Fibroblast of the aortic adventitia (primary cell): ENCODE measurements at regions not wholly inside any gene's neighbourhood (a gene's known extent, or its start where the extent isn't known, plus 50 kb on each side); places are given as distances from the start of the nearest gene placed in this dataset.

Source experiments
- DNase-seq: peaks from one replicate; pipeline ENCODE4 v3.0.0-alpha.2; 2010; ENCODE audit warnings: low read depth
- H3K4me3 ChIP-seq: 2 replicates; pipeline ENCODE4 v1.5.1; 2011; ENCODE audit warnings: low read depth, mild to moderate bottlenecking, control low read depth, low read length, moderate library complexity
- TF ChIP-seq, protein P1 (sequence below): IDR thresholded peaks from 2 replicates; pipeline ENCODE4 v1.5.1; 2011; ENCODE audit warnings: mild to moderate bottlenecking, low read length, control low read depth, inconsistent platforms; ENCODE audit not compliant: insufficient read depth

GRCh38 chr4:145281951-145282350 lies 101.6 kb upstream of the OTUD4 start:
- no peak overlapping the region for H3K4me3 ChIP-seq
- no peak for DNase-seq
- TF ChIP-seq, protein P1, sequence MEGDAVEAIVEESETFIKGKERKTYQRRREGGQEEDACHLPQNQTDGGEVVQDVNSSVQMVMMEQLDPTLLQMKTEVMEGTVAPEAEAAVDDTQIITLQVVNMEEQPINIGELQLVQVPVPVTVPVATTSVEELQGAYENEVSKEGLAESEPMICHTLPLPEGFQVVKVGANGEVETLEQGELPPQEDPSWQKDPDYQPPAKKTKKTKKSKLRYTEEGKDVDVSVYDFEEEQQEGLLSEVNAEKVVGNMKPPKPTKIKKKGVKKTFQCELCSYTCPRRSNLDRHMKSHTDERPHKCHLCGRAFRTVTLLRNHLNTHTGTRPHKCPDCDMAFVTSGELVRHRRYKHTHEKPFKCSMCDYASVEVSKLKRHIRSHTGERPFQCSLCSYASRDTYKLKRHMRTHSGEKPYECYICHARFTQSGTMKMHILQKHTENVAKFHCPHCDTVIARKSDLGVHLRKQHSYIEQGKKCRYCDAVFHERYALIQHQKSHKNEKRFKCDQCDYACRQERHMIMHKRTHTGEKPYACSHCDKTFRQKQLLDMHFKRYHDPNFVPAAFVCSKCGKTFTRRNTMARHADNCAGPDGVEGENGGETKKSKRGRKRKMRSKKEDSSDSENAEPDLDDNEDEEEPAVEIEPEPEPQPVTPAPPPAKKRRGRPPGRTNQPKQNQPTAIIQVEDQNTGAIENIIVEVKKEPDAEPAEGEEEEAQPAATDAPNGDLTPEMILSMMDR = no peak

- no peak overlapping the region for H3K4me3 ChIP-seq
- TF ChIP-seq, protein P1 = no peak
- DNase-seq = no peak
Observed at GRCh38 chr4:145281224-145281623, 100.8 kb upstream of the OTUD4 start.

DNA sequence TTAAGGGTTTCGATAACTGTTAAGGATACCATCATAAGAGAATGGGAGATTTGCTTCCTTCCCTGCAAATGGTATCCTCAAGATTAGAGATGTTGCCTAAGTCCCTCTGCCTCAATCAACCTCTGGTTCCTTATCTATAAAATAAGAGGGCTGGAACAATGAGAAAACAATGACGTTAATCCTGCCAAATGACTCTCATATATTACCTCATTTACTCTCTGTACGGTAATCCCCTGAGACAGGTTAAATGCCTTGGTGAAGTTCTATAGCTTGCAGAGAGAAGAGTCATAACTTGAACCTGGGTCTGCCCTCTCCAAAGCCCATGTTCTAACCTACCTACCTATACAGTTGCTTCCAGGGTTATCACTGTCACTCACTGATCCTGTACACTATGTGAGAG lies 100.2 kb upstream of the OTUD4 start:
- TF ChIP-seq, protein P1 = no peak
- DNase-seq = peak; percentile 84

GRCh38 chr4:145279122-145279960 lies 99.0 kb upstream of the OTUD4 start:
- peak; percentile 96 for DNase-seq
- no peak overlapping the region for H3K4me3 ChIP-seq
- TF ChIP-seq, protein P1 = no peak

More for the DNA sequence above, 100.2 kb upstream of the OTUD4 start:
- H3K4me3 ChIP-seq = no peak overlapping the region

DNA sequence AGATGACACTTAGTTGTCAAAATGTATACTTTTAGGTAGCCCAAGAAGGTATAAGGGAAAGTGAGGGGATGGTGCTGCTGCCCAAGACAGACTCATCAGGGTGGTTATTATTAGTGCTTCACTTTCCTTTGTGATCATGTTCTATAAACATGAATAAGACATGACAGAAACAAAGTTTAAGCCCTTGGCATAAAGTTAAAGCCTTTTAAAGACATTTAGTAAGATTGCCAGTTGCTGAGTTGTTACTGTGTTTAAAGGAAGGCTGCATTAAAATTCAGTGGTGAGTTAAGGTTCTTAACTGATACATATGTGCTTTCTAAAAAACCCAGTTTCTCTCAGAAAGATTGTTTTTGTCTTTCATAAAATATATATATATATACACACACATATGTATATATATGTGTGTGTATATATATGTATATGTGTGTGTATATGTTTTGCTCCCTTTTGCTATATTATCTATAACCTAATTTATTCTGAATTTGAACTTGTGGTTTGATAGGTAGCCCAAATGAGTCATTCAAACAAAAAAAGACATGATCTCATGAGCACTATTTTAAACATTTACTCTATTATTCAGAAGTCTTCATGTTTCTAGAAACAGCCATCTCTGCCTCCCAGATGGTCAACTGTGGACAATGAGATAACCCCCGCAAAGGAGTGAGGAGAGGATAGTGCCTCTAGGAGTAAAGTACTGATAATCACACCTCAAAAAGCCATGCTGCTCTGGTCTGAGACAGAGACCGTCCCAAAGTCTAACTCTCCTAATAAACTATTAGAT lies 98.1 kb upstream of the OTUD4 start:
- TF ChIP-seq, protein P1 = no peak
- peak; percentile 65 for DNase-seq
- no peak overlapping the region for H3K4me3 ChIP-seq

GRCh38 chr4:145277011-145277410 lies 96.6 kb upstream of the OTUD4 start:
- TF ChIP-seq, protein P1 = no peak
- no peak for DNase-seq
- H3K4me3 ChIP-seq = no peak overlapping the region
